SH-SY5Y (cell line): ENCODE measurements at regions not wholly inside any gene's neighbourhood (a gene's known extent, or its start where the extent isn't known, plus 50 kb on each side); places are given as distances from the start of the nearest gene placed in this dataset.

Experiments
- GATA2 ChIP-seq: IDR thresholded peaks from 2 replicates; pipeline ENCODE4 v1.6.1; 2011; ENCODE audit warnings: mild to moderate bottlenecking, low read depth, low read length
- GATA3 ChIP-seq: IDR thresholded peaks from 2 replicates; pipeline ENCODE4 v1.6.1; 2011; ENCODE audit warnings: low read depth, mild to moderate bottlenecking, low read length, moderate library complexity

DNA sequence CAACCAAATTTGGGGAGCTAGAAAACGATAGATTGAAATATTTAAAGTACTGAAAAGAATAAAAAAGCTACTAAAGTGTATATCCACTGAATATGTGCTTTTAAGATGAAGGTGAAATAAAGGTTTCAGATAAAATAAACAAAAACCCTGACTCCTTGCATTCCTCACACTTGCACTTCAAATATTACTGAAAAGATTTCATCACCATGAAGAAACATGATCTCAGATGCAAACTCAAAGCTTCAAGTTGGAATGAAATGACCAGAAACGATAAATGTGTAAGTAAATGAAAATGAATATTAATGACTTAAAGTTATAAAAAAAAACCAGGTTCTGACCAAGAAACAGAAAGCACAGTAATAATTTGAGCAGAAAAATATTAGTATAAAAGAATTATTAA lies 1246.0 kb upstream of the ACVR2A start:
- TF ChIP-seq GATA2 (no peak), GATA3 (no peak)
